ENCODE measurements at regions not wholly inside any gene's neighbourhood (a gene's known extent, or its start where the extent isn't known, plus 50 kb on each side); places are given as distances from the start of the nearest gene placed in this dataset.

GRCh38 chr22:47808886-47809620 lies 1046.6 kb downstream of the TBC1D22A start:
- no peak for DNase-seq (ENCODE audit: low read depth in 3 of 3)

GRCh38 chr22:47808236-47808635 lies 1045.8 kb downstream of the TBC1D22A start:
- DNase-seq (ENCODE audit: low read depth in 3 of 3): no peak

GRCh38 chr22:47807506-47807905 lies 1045.1 kb downstream of the TBC1D22A start:
- no peak for DNase-seq (ENCODE audit: low read depth in 3 of 3)

GRCh38 chr22:47806894-47807293 lies 1044.4 kb downstream of the TBC1D22A start:
- DNase-seq (ENCODE audit: low read depth in 3 of 3): no peak

- no peak for DNase-seq (ENCODE audit: low read depth in 3 of 3)
Measured at GRCh38 chr22:47805394-47805935, 1043.0 kb downstream of the TBC1D22A start.

- DNase-seq (ENCODE audit: low read depth in 3 of 3): no peak
Measured at GRCh38 chr22:47804281-47804680, 1041.8 kb downstream of the TBC1D22A start.

- no peak for DNase-seq (ENCODE audit: low read depth in 3 of 3)
Measured at GRCh38 chr22:47802421-47802820, 1040.0 kb downstream of the TBC1D22A start.

- no peak for DNase-seq (ENCODE audit: low read depth in 3 of 3)
Measured at GRCh38 chr22:47801541-47802245, 1039.2 kb downstream of the TBC1D22A start.

- no peak for DNase-seq (ENCODE audit: low read depth in 3 of 3)
Measured at GRCh38 chr22:47798229-47798628, 1035.8 kb downstream of the TBC1D22A start.

GRCh38 chr22:47797342-47797945 lies 1035.0 kb downstream of the TBC1D22A start:
- DNase-seq (ENCODE audit: low read depth in 3 of 3): no peak

- DNase-seq (ENCODE audit: low read depth in 3 of 3): no peak
Measured at GRCh38 chr22:47796128-47796908, 1033.9 kb downstream of the TBC1D22A start.

- no peak for DNase-seq (ENCODE audit: low read depth in 3 of 3)
Measured at GRCh38 chr22:47795477-47796127, 1033.2 kb downstream of the TBC1D22A start.

GRCh38 chr22:47794851-47795250 lies 1032.4 kb downstream of the TBC1D22A start:
- DNase-seq (ENCODE audit: low read depth in 3 of 3): no peak

- DNase-seq (ENCODE audit: low read depth in 3 of 3): no peak
Measured at GRCh38 chr22:47793304-47794101, 1031.1 kb downstream of the TBC1D22A start.

GRCh38 chr22:47789171-47789570 lies 1026.7 kb downstream of the TBC1D22A start:
- DNase-seq (ENCODE audit: low read depth in 3 of 3): no peak

- no peak for DNase-seq (ENCODE audit: low read depth in 3 of 3)
Measured at GRCh38 chr22:47788461-47788860, 1026.0 kb downstream of the TBC1D22A start.

GRCh38 chr22:47787501-47788227 lies 1025.2 kb downstream of the TBC1D22A start:
- no peak for DNase-seq (ENCODE audit: low read depth in 3 of 3)

- DNase-seq (ENCODE audit: low read depth in 3 of 3): no peak
Measured at GRCh38 chr22:47786650-47787290, 1024.3 kb downstream of the TBC1D22A start.

- DNase-seq (ENCODE audit: low read depth in 3 of 3): no peak
Measured at GRCh38 chr22:47784991-47785390, 1022.5 kb downstream of the TBC1D22A start.
